ENCODE measurements at regions not wholly inside any gene's neighbourhood (a gene's known extent, or its start where the extent isn't known, plus 50 kb on each side); places are given as distances from the start of the nearest gene placed in this dataset.
A peak's percentile ranks its signal among the peaks of the same experiment; 100 is the strongest.

- TF ChIP-seq CTCF (IDR thresholded peaks at IDR 0.05): no peak
- no peak overlapping the region for H3K27ac ChIP-seq
- DNase-seq (ENCODE audit: low spot score): no peak
Observed at GRCh38 chr6:44044940-44045671, 82.1 kb downstream of the MRPL14 start.

GRCh38 chr6:44044154-44044539, 83.1 kb downstream of the MRPL14 start:
- peak overlapping the region in 1 of 2 donors; percentile 42 for H3K27ac ChIP-seq
- H3K4me3 ChIP-seq: no peak overlapping the region
- TF ChIP-seq CTCF (IDR thresholded peaks at IDR 0.05): no peak
- DNase-seq (ENCODE audit: low spot score): no peak

More at GRCh38 chr6:44044940-44045671, 82.1 kb downstream of the MRPL14 start:
- no peak overlapping the region for H3K4me3 ChIP-seq

- Histone ChIP-seq H3K4me3 (no peak overlapping the region), H3K27ac (peak overlapping the region in 1 of 2 donors; percentile 42)
- no peak for DNase-seq (ENCODE audit: low spot score)
- no peak for TF ChIP-seq CTCF (IDR thresholded peaks at IDR 0.05)
Observed at GRCh38 chr6:44043479-44044153, 83.6 kb downstream of the MRPL14 start.

- DNase-seq (ENCODE audit: low spot score): no peak
- peak overlapping the region in 1 of 2 donors; percentile 42 for H3K27ac ChIP-seq
Observed at GRCh38 chr6:44042989-44043478, 84.2 kb downstream of the MRPL14 start.

GRCh38 chr6:44042261-44042988, 84.8 kb downstream of the MRPL14 start:
- TF ChIP-seq CTCF (IDR thresholded peaks at IDR 0.05): no peak
- H3K27ac ChIP-seq: peak overlapping the region in 1 of 2 donors; percentile 42
- no peak overlapping the region for H3K4me3 ChIP-seq
- no peak for DNase-seq (ENCODE audit: low spot score)

More at GRCh38 chr6:44042989-44043478, 84.2 kb downstream of the MRPL14 start:
- no peak overlapping the region for H3K4me3 ChIP-seq
- no peak for TF ChIP-seq CTCF (IDR thresholded peaks at IDR 0.05)

- no peak for DNase-seq (ENCODE audit: low spot score)
- TF ChIP-seq CTCF (IDR thresholded peaks at IDR 0.05): no peak
- Histone ChIP-seq H3K4me3 (no peak overlapping the region), H3K27ac (no peak overlapping the region)
Observed at GRCh38 chr6:44041461-44042260, 85.6 kb downstream of the MRPL14 start.

Measured in coronary artery (tissue), 2 donors.